Testis (tissue), 2 donors: ENCODE measurements at regions not wholly inside any gene's neighbourhood (a gene's known extent, or its start where the extent isn't known, plus 50 kb on each side); places are given as distances from the start of the nearest gene placed in this dataset.

Source experiments
- DNase-seq: peaks from one replicate; pipeline ENCODE4 v3.0.0-alpha.2; 2019
- H3K27ac ChIP-seq, 2 donors: fragments of 200-600 bp; sonication (generic); one replicate each; pipeline ENCODE4 v1.5.1; 2019
- H3K27me3 ChIP-seq: fragments of 200-600 bp; sonication (generic); one replicate; pipeline ENCODE4 v1.5.1; 2019
- H3K36me3 ChIP-seq: fragments of 200-600 bp; sonication (generic); one replicate; pipeline ENCODE4 v1.5.1; 2017; ENCODE audit warnings: low read depth; ENCODE audit errors: missing control alignments
- H3K4me1 ChIP-seq: fragments of 200-600 bp; sonication (generic); one replicate; pipeline ENCODE4 v1.5.1; 2019
- H3K4me3 ChIP-seq, 2 donors: fragments of 200-600 bp; sonication (generic); one replicate each; pipeline ENCODE4 v1.5.1; 2017 to 2019
- H3K9me3 ChIP-seq: fragments of 200-600 bp; sonication (generic); one replicate; pipeline ENCODE4 v1.5.1; 2017
- CTCF ChIP-seq, 3 experiments: fragments of 450-650 bp in 2 of 3; fragments of 200-600 bp in 1 of 3; sonication (generic) in 1 of 3; IDR thresholded peaks; one replicate each; pipeline ENCODE4 v1.5.1; 2016 to 2019; ENCODE audit warnings: antibody characterized with exemption in 3 of 3, mild to moderate bottlenecking in 2 of 3, moderate library complexity in 1 of 3
- POLR2A ChIP-seq: fragments of 450-650 bp; IDR thresholded peaks from one replicate; pipeline ENCODE4 v1.6.1; 2017; ENCODE audit warnings: antibody characterized with exemption, mild to moderate bottlenecking, moderate library complexity
- WGBS, 2 donors: methylation state at CpG; one replicate each; pipeline ENCODE4 v1.1.5; 2018; 5-methylcytosine and 5-hydroxymethylcytosine counted together
- intact Hi-C: fragments of 100-400 bp; cut with DNase I; formaldehyde crosslinking; loops from one replicate; pipeline ENCODE4 v1.15.1; 2023; ENCODE audit warnings: low total_unique reads

- no peaks in the 10 kb centered on the region for H3K9me3 ChIP-seq
- intact Hi-C loops: no loop called here
- no peaks in the 10 kb centered on the region for H3K27me3 ChIP-seq
- DNase-seq: no peak
- H3K4me3 ChIP-seq: no peak overlapping the region
- no peak for TF ChIP-seq POLR2A
- no peak for TF ChIP-seq CTCF (IDR thresholded peaks at IDR 0.05)
- WGBS, 2 donors: 73 to 78% methylated on average over 1 of the region's 1 CpG
- H3K27ac ChIP-seq: no peak overlapping the region
- H3K36me3 ChIP-seq: no peaks in the 10 kb centered on the region
- H3K4me1 ChIP-seq: no peaks in the 10 kb centered on the region
Measured at GRCh38 chrX:45689971-45690370, 489.3 kb upstream of the DIPK2B start.

- H3K4me3 ChIP-seq: no peak overlapping the region
- no peaks in the 10 kb centered on the region for H3K4me1 ChIP-seq
- no peak overlapping the region for H3K27ac ChIP-seq
- 91 to 100% methylated on average over 1 of the region's 1 CpG for WGBS, 2 donors
- no peaks in the 10 kb centered on the region for H3K9me3 ChIP-seq
- intact Hi-C loops: no loop called here
- H3K36me3 ChIP-seq: no peaks in the 10 kb centered on the region
- no peaks in the 10 kb centered on the region for H3K27me3 ChIP-seq
- TF ChIP-seq CTCF (IDR thresholded peaks at IDR 0.05) (no peak), POLR2A (no peak)
- no peak for DNase-seq
Measured at GRCh38 chrX:45683914-45684313, 483.2 kb upstream of the DIPK2B start.

- no peaks in the 10 kb centered on the region for H3K36me3 ChIP-seq
- no peak for DNase-seq
- no peaks in the 10 kb centered on the region for H3K27me3 ChIP-seq
- intact Hi-C loops: no loop called here
- H3K9me3 ChIP-seq: no peaks in the 10 kb centered on the region
- no peak for TF ChIP-seq CTCF (IDR thresholded peaks at IDR 0.05)
- TF ChIP-seq POLR2A: no peak
- no peak overlapping the region for H3K27ac ChIP-seq
- H3K4me1 ChIP-seq: no peaks in the 10 kb centered on the region
- 80 to 89% methylated on average over 1 of the region's 1 CpG for WGBS, 2 donors
- no peak overlapping the region for H3K4me3 ChIP-seq
Measured at GRCh38 chrX:45681891-45682290, 481.2 kb upstream of the DIPK2B start.

GRCh38 chrX:45669715-45670340, 469.2 kb upstream of the DIPK2B start:
- no peaks in the 10 kb centered on the region for H3K4me1 ChIP-seq
- H3K9me3 ChIP-seq: no peaks in the 10 kb centered on the region
- WGBS, 2 donors: 75 to 80% methylated on average over 5 of the region's 5 CpGs
- no peaks in the 10 kb centered on the region for H3K27me3 ChIP-seq
- no peak overlapping the region for H3K27ac ChIP-seq
- no peaks in the 10 kb centered on the region for H3K36me3 ChIP-seq
- no peak for TF ChIP-seq POLR2A
- no peak for TF ChIP-seq CTCF (IDR thresholded peaks at IDR 0.05)
- intact Hi-C loops: no loop called here
- H3K4me3 ChIP-seq: no peak overlapping the region
- no peak for DNase-seq
